LNCaP clone FGC (cell line): ENCODE measurements at regions not wholly inside any gene's neighbourhood (a gene's known extent, or its start where the extent isn't known, plus 50 kb on each side); places are given as distances from the start of the nearest gene placed in this dataset.
"Not testable (repeated sequence)": the region's sequence is repeated elsewhere in the genome, so short reads cannot be mapped to it uniquely, and the experiment has no call there.

Experiments used
- DNase-seq: peaks from one replicate; pipeline ENCODE4 v3.0.0-alpha.2; 2011; ENCODE audit warnings: low read depth
- H3K4me3 ChIP-seq: 2 replicates; pipeline ENCODE4 v1.5.1; 2011; ENCODE audit warnings: mild to moderate bottlenecking, low read depth, low read length, control low read depth
- TF ChIP-seq, protein P1 (sequence below): IDR thresholded peaks from 2 replicates; pipeline ENCODE4 v1.5.1; 2012; ENCODE audit warnings: mild to moderate bottlenecking; ENCODE audit not compliant: control insufficient read depth, insufficient read depth; ENCODE audit errors: extremely low read depth

- DNase-seq: no peak
- TF ChIP-seq, protein P1, sequence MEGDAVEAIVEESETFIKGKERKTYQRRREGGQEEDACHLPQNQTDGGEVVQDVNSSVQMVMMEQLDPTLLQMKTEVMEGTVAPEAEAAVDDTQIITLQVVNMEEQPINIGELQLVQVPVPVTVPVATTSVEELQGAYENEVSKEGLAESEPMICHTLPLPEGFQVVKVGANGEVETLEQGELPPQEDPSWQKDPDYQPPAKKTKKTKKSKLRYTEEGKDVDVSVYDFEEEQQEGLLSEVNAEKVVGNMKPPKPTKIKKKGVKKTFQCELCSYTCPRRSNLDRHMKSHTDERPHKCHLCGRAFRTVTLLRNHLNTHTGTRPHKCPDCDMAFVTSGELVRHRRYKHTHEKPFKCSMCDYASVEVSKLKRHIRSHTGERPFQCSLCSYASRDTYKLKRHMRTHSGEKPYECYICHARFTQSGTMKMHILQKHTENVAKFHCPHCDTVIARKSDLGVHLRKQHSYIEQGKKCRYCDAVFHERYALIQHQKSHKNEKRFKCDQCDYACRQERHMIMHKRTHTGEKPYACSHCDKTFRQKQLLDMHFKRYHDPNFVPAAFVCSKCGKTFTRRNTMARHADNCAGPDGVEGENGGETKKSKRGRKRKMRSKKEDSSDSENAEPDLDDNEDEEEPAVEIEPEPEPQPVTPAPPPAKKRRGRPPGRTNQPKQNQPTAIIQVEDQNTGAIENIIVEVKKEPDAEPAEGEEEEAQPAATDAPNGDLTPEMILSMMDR: no peak
- no peak overlapping the region for H3K4me3 ChIP-seq
These were observed 229.3 kb upstream of the LHX5 start for GRCh38 chr12:113700943-113701342.

DNA sequence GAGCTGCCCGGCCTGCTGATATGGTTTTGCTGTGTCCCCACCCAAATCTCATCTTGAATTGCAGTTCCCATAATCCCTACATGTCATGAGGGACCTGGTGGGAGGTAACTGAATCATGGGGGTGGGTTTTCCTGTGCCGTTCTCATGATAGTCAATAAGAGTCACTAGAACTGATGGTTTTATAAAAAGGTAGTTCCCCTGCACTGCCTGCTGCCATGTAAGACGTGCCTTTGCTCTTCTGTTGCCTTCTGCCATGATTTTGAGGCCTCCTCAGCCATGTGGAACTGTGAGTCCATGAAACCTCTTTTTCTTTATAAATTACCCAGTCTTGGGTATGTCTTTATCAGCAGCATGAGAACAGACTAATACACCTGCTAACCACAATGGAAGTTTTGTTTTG lies 228.3 kb upstream of the LHX5 start:
- not testable (repeated sequence) for H3K4me3 ChIP-seq, DNase-seq

DNA sequence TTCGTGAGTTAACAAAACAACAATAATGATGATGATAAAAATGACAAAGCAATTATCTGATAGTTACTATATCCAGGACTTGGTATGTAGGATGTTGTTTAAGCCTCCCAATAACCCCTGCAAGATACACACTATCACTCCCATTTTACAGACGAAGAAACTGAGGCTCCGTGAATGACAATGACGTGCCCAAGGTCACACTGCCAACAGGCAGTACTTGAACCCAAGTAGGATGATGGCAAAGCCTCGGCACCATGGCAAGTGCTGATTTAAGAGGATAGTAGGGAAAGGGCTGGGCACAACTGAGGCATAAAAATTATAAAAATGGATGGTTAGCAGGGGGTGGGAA lies 226.8 kb upstream of the LHX5 start:
- TF ChIP-seq, protein P1: no peak
- H3K4me3 ChIP-seq: no peak overlapping the region
- no peak for DNase-seq

- peak; percentile 78 for DNase-seq
- TF ChIP-seq, protein P1: peak; percentile 25; the same call in 1 of the 2 replicates
- H3K4me3 ChIP-seq: no peak overlapping the region
These were observed 226.2 kb upstream of the LHX5 start for GRCh38 chr12:113697651-113698509.

- H3K4me3 ChIP-seq: no peak overlapping the region
- TF ChIP-seq, protein P1: no peak
These were observed 225.4 kb upstream of the LHX5 start for GRCh38 chr12:113697104-113697503.

DNA sequence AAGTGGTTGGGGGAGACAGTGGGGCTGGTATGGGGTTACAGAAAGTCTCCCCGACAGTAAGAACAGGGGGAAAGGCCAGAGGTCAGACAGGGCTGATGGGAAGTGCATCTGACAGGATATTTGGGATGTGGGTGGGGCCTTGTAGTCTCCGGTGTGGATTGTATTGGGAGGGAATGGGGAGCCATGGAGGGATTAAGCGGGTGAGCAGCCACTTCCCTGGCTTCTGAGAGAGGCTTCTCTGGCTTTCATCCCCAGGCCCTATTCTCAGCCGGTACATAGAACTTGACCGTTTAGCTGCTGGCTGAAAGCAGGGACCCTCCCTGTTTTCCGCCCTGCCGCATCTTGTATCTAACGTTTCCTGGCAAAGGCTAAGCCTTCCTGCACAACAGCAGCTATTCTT lies 222.0 kb upstream of the LHX5 start:
- TF ChIP-seq, protein P1: no peak
- DNase-seq: no peak
- no peak overlapping the region for H3K4me3 ChIP-seq

More at GRCh38 chr12:113697104-113697503, 225.4 kb upstream of the LHX5 start:
- no peak for DNase-seq

DNA sequence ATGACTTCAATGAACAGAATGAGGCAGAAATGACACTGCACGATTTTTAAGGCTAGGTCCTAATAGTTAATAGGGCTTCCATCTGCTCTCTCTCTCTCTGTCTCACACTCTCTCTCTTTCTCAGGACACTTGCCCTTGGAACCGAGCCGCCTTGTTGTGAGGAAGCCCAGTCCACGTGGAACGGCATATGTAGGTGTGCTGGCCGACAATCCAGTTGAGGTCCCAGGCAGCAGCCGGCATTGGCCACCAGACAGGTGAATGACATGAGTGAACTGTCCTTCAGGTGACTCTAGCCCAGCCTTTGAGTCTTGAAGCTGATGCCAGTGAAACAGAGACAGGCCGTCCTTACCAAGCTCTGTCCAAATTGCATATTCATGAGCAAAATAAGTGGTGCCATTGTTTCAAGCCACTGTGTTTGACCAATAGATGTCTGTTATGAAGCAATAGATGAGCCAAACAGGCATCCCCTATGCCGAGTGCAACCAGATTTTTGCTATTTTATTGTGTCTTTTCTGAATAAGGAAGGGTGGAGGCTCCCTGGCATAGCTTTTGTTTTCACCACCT lies 217.5 kb upstream of the LHX5 start:
- TF ChIP-seq, protein P1: no peak
- no peak overlapping the region for H3K4me3 ChIP-seq
- no peak for DNase-seq
